Large intestine (tissue), 3 donors: ENCODE measurements at regions not wholly inside any gene's neighbourhood (a gene's known extent, or its start where the extent isn't known, plus 50 kb on each side); places are given as distances from the start of the nearest gene placed in this dataset.

Experiments used
- DNase-seq, 2 donors: peaks; one replicate each; pipeline versions ENCODE4 v3.0.0 to v3.0.0-alpha.2; 2013
- H3K27ac ChIP-seq: one replicate; pipeline ENCODE4 v1.5.1; 2013; ENCODE audit warnings: low read length
- H3K27me3 ChIP-seq: 2 replicates; pipeline ENCODE4 v1.6.1; 2013; ENCODE audit warnings: low read length; ENCODE audit not compliant: control insufficient read depth, insufficient read depth
- H3K36me3 ChIP-seq: 2 replicates; pipeline ENCODE4 v1.6.1; 2013; ENCODE audit warnings: low read length; ENCODE audit not compliant: control insufficient read depth, insufficient read depth
- H3K4me1 ChIP-seq: one replicate; pipeline ENCODE4 v1.6.1; 2013; ENCODE audit warnings: low read length; ENCODE audit not compliant: control insufficient read depth, insufficient read depth
- H3K4me3 ChIP-seq: one replicate; pipeline ENCODE4 v1.5.1; 2013; ENCODE audit warnings: low read length
- H3K9me3 ChIP-seq: one replicate; pipeline ENCODE4 v1.6.1; 2013; ENCODE audit warnings: mild to moderate bottlenecking, low read depth, low read length, moderate library complexity; ENCODE audit not compliant: control insufficient read depth
- WGBS: methylation state at CpG from one replicate; pipeline ENCODE4 v1.1.5; 2013; ENCODE audit warnings: low lambda C conversion rate; ENCODE audit not compliant: insufficient coverage; 5-methylcytosine and 5-hydroxymethylcytosine counted together

GRCh38 chr5:38728029-38728428, 117.8 kb upstream of the OSMR start:
- H3K9me3 ChIP-seq: no peaks in the 10 kb centered on the region
- H3K36me3 ChIP-seq: no peaks in the 10 kb centered on the region
- no peak overlapping the region for H3K4me3 ChIP-seq
- H3K27ac ChIP-seq: no peak overlapping the region
- WGBS: 80% methylated on average over 1 of the region's 3 CpGs
- DNase-seq: no peak
- H3K27me3 ChIP-seq: peaks cover 32% of the 10 kb centered on the region
- no peaks in the 10 kb centered on the region for H3K4me1 ChIP-seq

DNA sequence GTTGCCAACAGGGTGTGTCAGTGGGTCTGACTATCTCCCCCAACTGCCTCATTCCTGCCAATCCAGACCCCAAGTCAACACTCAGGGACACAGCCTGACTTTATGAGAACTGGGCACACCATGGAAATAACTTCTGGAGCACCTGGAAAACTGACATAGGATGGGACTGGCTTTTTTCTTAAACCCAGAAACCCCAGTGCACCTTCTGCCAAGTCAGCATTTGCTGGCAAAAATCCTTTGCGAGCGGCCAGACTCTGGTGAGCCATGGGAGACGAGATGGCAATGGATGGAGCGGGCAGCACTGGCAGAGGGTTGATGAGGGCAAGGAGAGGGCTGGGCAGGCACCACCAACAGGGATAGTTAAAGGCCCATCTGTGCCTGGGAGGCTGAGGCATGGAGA, 114.4 kb upstream of the OSMR start:
- Histone ChIP-seq H3K27ac (no peak overlapping the region), H3K36me3 (no peaks in the 10 kb centered on the region), H3K4me3 (no peak overlapping the region), H3K9me3 (no peaks in the 10 kb centered on the region), H3K27me3 (peaks cover 21% of the 10 kb centered on the region), H3K4me1 (no peaks in the 10 kb centered on the region)
- WGBS: no CpG with 5 or more reads among the region's 4 CpGs
- DNase-seq: no peak

DNA sequence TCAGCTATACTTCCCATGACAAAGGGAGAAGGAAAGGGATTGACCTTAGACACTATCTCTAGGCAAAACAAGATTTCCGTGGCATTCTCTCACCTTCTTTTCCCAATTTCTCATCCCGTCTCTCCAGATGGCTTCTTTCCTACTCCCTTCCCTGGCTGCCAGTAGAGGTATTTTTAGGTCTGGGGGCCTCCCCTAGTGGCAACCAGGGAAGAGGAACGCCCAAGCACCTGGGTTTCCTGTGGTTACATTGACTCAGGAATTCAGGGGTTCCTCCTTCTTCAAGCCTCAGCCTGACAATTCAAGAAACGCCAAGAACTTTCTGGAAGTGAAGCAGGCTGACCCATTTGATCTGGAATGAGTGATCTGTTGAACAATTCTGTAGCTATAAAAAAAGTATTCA, 111.5 kb upstream of the OSMR start:
- no peaks in the 10 kb centered on the region for H3K4me1 ChIP-seq
- WGBS: 60% methylated on average over 2 of the region's 4 CpGs
- peaks cover 22% of the 10 kb centered on the region for H3K27me3 ChIP-seq
- H3K27ac ChIP-seq: no peak overlapping the region
- DNase-seq: no peak
- no peaks in the 10 kb centered on the region for H3K9me3 ChIP-seq
- no peak overlapping the region for H3K4me3 ChIP-seq
- no peaks in the 10 kb centered on the region for H3K36me3 ChIP-seq

DNA sequence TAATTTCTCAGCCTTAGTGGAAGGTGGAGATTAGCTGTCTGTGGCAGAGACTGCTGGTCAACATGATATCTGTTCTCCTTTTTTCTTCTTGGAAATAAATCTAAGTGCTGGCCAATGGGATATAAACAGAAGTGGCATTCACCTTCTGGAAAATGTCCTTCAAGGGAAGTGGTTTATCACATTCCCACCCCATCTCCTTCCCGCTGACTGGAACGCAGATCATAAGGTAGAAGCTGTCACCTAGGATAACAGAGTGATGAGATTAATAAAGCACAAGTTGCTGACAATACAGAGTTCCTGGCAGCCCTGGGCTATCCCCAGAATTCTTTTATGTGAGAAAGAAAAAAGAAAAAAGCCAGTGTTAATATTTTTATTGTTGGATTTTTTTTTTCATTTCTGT, 109.7 kb upstream of the OSMR start:
- WGBS: no CpG with 5 or more reads among the region's 2 CpGs

DNA sequence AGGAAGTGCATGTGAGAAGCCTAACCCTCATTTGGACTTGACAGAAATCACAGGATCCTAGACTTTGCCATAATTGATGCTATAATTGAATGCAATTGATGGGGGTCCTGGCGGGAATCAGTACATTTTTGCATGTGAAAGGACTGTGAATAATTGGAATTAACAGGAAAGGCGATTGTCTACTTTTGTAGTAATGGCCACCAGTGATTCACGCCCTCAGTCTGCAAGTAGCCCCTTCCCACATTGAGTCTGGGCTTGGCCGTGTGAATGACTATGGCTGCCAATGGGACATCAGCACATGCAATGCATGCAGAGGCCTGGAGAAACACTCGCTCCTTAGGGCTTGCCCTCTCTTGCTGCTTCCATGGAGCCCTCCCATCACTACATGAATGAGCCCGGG, 107.8 kb upstream of the OSMR start:
- no CpG with 5 or more reads among the region's 6 CpGs for WGBS

More for the DNA sequence above, 109.7 kb upstream of the OSMR start:
- Histone ChIP-seq H3K36me3 (no peaks in the 10 kb centered on the region), H3K9me3 (no peaks in the 10 kb centered on the region), H3K27me3 (peaks cover 16% of the 10 kb centered on the region), H3K4me1 (no peaks in the 10 kb centered on the region), H3K27ac (no peak overlapping the region), H3K4me3 (no peak overlapping the region)
- DNase-seq: no peak

GRCh38 chr5:38739011-38739704, 106.7 kb upstream of the OSMR start:
- DNase-seq: no peak
- H3K36me3 ChIP-seq: no peaks in the 10 kb centered on the region
- WGBS: 87% methylated on average over 2 of the region's 4 CpGs
- no peak overlapping the region for H3K4me3 ChIP-seq
- no peak overlapping the region for H3K27ac ChIP-seq
- no peaks in the 10 kb centered on the region for H3K9me3 ChIP-seq
- no peaks in the 10 kb centered on the region for H3K4me1 ChIP-seq
- H3K27me3 ChIP-seq: peaks cover 10% of the 10 kb centered on the region

More for the DNA sequence above, 107.8 kb upstream of the OSMR start:
- Histone ChIP-seq H3K36me3 (no peaks in the 10 kb centered on the region), H3K4me3 (no peak overlapping the region), H3K4me1 (no peaks in the 10 kb centered on the region), H3K9me3 (no peaks in the 10 kb centered on the region), H3K27me3 (peaks cover 10% of the 10 kb centered on the region), H3K27ac (no peak overlapping the region)
- DNase-seq: no peak

DNA sequence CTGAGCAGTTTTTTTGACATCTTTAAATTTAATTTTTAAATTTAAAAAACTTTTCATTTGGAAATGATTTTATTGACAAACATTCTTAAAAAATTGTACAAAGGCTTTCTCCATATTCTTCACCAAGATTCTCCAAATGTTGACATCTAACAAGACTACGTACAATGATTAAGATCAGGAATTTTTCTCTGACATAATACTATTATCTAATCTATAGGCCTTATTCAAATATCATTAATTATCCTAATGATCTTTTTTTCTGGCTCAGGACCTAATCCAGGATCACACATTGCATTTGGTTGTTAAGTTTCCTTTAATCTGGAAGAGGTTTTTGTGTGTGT, 106.1 kb upstream of the OSMR start:
- no peak for DNase-seq
- WGBS: 80% methylated on average over 1 of the region's 1 CpG
- no peaks in the 10 kb centered on the region for H3K4me1 ChIP-seq
- H3K9me3 ChIP-seq: no peaks in the 10 kb centered on the region
- peaks cover 8% of the 10 kb centered on the region for H3K27me3 ChIP-seq
- no peaks in the 10 kb centered on the region for H3K36me3 ChIP-seq
- no peak overlapping the region for H3K27ac ChIP-seq
- no peak overlapping the region for H3K4me3 ChIP-seq

DNA sequence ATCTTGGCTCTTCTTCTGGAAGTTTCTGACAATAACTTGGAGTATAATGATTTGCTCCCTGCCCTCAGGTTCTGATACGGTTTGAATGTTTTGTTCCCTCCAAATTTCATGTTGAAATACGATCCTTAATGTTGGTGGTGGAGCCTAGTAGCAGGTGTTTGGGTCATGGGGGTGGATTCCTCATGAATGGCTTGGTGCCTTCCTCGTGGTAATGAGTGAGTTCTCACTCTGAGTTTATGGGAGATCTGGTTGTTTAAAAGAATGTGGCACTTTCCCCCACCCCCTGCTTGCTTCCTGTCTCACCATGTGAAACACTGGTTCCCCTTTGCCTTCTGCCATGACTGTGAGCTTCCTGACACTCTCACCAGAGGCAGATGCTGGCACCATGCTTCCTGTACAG, 103.0 kb upstream of the OSMR start:
- H3K36me3 ChIP-seq: no peaks in the 10 kb centered on the region
- no peak for DNase-seq
- H3K27ac ChIP-seq: no peak overlapping the region
- peaks cover 3% of the 10 kb centered on the region for H3K27me3 ChIP-seq
- WGBS: no CpG with 5 or more reads among the region's 3 CpGs
- H3K4me1 ChIP-seq: no peaks in the 10 kb centered on the region
- H3K4me3 ChIP-seq: no peak overlapping the region
- no peaks in the 10 kb centered on the region for H3K9me3 ChIP-seq

GRCh38 chr5:38743562-38743961, 102.2 kb upstream of the OSMR start:
- DNase-seq: no peak
- Histone ChIP-seq H3K9me3 (no peaks in the 10 kb centered on the region), H3K27me3 (no peaks in the 10 kb centered on the region), H3K4me1 (no peaks in the 10 kb centered on the region), H3K36me3 (no peaks in the 10 kb centered on the region), H3K4me3 (no peak overlapping the region), H3K27ac (no peak overlapping the region)
- 80% methylated on average over 1 of the region's 1 CpG for WGBS

DNA sequence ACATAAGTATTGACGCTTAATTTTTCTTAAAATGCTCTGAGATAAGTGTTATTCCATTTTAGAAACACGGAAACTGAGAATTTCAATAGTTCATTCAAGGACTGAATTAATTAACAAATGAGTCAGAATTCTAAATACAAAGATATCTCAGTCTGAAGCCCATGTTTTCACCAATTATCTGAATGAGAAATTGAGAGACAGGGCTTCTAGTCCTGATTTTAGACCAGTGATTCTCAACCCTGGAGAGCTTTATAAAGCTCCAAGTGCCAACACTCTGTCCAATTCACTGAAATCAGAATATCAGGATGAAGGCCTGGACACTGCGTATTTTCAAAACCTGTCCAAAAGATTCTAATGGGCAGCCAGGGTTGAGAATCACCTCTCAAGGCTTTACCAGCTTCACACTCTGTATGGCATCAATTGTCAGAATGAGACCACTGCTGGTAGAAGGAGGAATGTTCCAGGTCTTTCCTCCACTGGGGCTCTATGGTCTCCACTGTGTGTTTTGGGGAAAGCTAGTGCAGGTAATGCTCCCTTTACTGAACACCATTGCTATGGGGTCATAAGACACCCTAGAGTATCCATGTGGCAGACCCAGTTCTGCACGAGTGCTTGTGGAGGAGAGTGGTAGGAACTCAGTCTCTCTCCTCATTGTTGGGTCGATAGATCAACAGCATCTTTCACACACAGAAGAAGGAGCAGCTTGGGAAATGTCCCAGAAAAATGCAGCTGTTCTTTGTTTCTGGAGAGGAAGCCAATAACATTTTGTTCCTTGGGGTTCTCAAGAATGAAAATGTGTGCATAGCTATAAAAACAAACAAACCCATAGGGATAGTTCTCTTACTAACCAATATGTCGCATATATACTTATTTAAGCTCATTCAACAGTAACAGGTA, 99.7 kb upstream of the OSMR start:
- Histone ChIP-seq H3K27ac (no peak overlapping the region), H3K27me3 (peaks cover 7% of the 10 kb centered on the region), H3K4me1 (no peaks in the 10 kb centered on the region), H3K36me3 (no peaks in the 10 kb centered on the region), H3K9me3 (no peaks in the 10 kb centered on the region), H3K4me3 (no peak overlapping the region)
- WGBS: 79% methylated on average over 2 of the region's 6 CpGs
- DNase-seq: no peak
